ENCODE measurements at regions not wholly inside any gene's neighbourhood (a gene's known extent, or its start where the extent isn't known, plus 50 kb on each side); places are given as distances from the start of the nearest gene placed in this dataset.

DNA sequence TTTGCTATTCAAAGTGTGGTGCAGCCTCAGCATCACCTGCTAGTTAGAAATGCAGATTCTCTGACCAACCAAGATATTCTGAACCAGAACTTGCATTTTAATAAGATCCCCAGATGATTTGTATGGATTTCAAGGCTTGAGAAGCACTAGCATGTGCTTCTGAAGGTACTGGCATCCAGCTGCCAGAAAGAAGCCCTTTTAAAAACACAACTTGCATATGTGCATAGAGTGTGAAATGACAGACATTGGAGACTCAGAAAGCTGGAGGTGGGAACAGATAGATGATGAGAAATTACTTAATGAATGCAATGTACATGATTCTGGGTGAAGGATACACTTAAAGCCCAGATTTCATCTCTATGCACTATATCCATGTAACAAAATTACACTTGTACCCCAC, 409.3 kb upstream of the SPTLC3 start:
- Histone ChIP-seq H3K9me3 (replicated peaks in 1 of 2; ENCODE audit: control insufficient read depth in 1 of 2, insufficient read depth in 1 of 2, low read length in 2 of 2) (peaks cover 0 to 5% of the 10 kb centered on the region in 2 donors), H3K79me2 (ENCODE audit: insufficient read depth, low read length) (no peaks in the 10 kb centered on the region), H3K4me2 (replicated peaks; ENCODE audit: extremely low read depth, low read length, poor library complexity, severe bottlenecking) (no peak overlapping the region), H3K27ac (ENCODE audit: low read depth in 1 of 2, low read length in 2 of 2) (no peak overlapping the region), H3K36me3 (replicated peaks in 1 of 2; ENCODE audit: control insufficient read depth in 1 of 2, insufficient read depth in 2 of 2, low read length in 2 of 2) (no peaks in the 10 kb centered on the region), H3K9ac (ENCODE audit: insufficient read depth, low read length, poor library complexity, severe bottlenecking) (no peak overlapping the region), H3K4me3 (replicated peaks in 1 of 3; ENCODE audit: low read depth in 2 of 3, low read length in 3 of 3) (no peak overlapping the region), H2AFZ (ENCODE audit: insufficient read depth, low read depth, low read length, poor library complexity, severe bottlenecking) (no peak overlapping the region), H3K27me3 (ENCODE audit: control insufficient read depth in 2 of 2, insufficient read depth in 2 of 2, low read length in 2 of 2) (no peaks in the 10 kb centered on the region), H4K20me1 (ENCODE audit: insufficient read depth, low read length) (no peaks in the 10 kb centered on the region), H3K4me1 (ENCODE audit: control insufficient read depth in 1 of 2, insufficient read depth in 2 of 2, low read length in 2 of 2) (no peaks in the 10 kb centered on the region)
- Mint-ChIP-seq H3K27me3 (ENCODE audit: low read depth in 3 of 3) (peaks cover 0 to 2% (median 0%) of the 10 kb centered on the region in 3 donors), H3K4me1 (no peaks in the 10 kb centered on the region), H3K4me3 (no peak overlapping the region), H3K36me3 (no peaks in the 10 kb centered on the region), H3K27ac (no peak overlapping the region), H3K9me3 (peaks cover 0 to 4% (median 0%) of the 10 kb centered on the region in 7 donors)
- intact Hi-C loops (cut with micrococcal nuclease), result no loop called here
- no peak for TF ChIP-seq CTCF (IDR thresholded peaks at IDR 0.05)
- no peak for DNase-seq

GRCh38 chr20:12605751-12606150, 403.0 kb upstream of the SPTLC3 start:
- no peaks in the 10 kb centered on the region for H3K79me2 ChIP-seq (ENCODE audit: insufficient read depth, low read length)
- H4K20me1 ChIP-seq (ENCODE audit: insufficient read depth, low read length), result no peaks in the 10 kb centered on the region
- no peak for DNase-seq
- H3K4me2 ChIP-seq (replicated peaks; ENCODE audit: extremely low read depth, low read length, poor library complexity, severe bottlenecking), result no peak overlapping the region
- Mint-ChIP-seq H3K4me1 (no peaks in the 10 kb centered on the region), H3K27me3 (ENCODE audit: low read depth in 3 of 3) (peaks cover 0 to 2% (median 0%) of the 10 kb centered on the region in 3 donors), H3K4me3 (no peak overlapping the region), H3K27ac (no peak overlapping the region), H3K9me3 (peaks cover 0 to 9% (median 2%) of the 10 kb centered on the region in 7 donors), H3K36me3 (no peaks in the 10 kb centered on the region)
- H3K9ac ChIP-seq (ENCODE audit: insufficient read depth, low read length, poor library complexity, severe bottlenecking), result no peak overlapping the region
- no peak overlapping the region for H2AFZ ChIP-seq (ENCODE audit: insufficient read depth, low read depth, low read length, poor library complexity, severe bottlenecking)
- no peaks in the 10 kb centered on the region for H3K27me3 ChIP-seq (ENCODE audit: control insufficient read depth in 2 of 2, insufficient read depth in 2 of 2, low read length in 2 of 2)
- H3K27ac ChIP-seq (ENCODE audit: low read depth in 1 of 2, low read length in 2 of 2), result no peak overlapping the region
- no peak overlapping the region for H3K4me3 ChIP-seq (replicated peaks in 1 of 3; ENCODE audit: low read depth in 2 of 3, low read length in 3 of 3)
- H3K4me1 ChIP-seq (ENCODE audit: control insufficient read depth in 1 of 2, insufficient read depth in 2 of 2, low read length in 2 of 2), result no peaks in the 10 kb centered on the region
- peaks cover 0 to 5% of the 10 kb centered on the region in 2 donors for H3K9me3 ChIP-seq (replicated peaks in 1 of 2; ENCODE audit: control insufficient read depth in 1 of 2, insufficient read depth in 1 of 2, low read length in 2 of 2)
- WGBS (ENCODE audit: insufficient coverage), result 100% methylated on average over 2 of the region's 2 CpGs
- H3K36me3 ChIP-seq (replicated peaks in 1 of 2; ENCODE audit: control insufficient read depth in 1 of 2, insufficient read depth in 2 of 2, low read length in 2 of 2), result no peaks in the 10 kb centered on the region
- intact Hi-C loops (cut with micrococcal nuclease), result no loop called here
- no peak for TF ChIP-seq CTCF (IDR thresholded peaks at IDR 0.05)

Measured in CD14-positive monocyte (primary cell).